NCI-H748 treated with DMSO at 0.1 percent for 48 hours (cell line): ENCODE measurements at regions not wholly inside any gene's neighbourhood (a gene's known extent, or its start where the extent isn't known, plus 50 kb on each side); places are given as distances from the start of the nearest gene placed in this dataset.
"Not testable (repeated sequence)": the region's sequence is repeated elsewhere in the genome, so short reads cannot be mapped to it uniquely, and the experiment has no call there.

Source experiments
- DNase-seq: peaks from one replicate; lab custom pipeline; 2025; lab: John Stamatoyannopoulos, UW

DNA sequence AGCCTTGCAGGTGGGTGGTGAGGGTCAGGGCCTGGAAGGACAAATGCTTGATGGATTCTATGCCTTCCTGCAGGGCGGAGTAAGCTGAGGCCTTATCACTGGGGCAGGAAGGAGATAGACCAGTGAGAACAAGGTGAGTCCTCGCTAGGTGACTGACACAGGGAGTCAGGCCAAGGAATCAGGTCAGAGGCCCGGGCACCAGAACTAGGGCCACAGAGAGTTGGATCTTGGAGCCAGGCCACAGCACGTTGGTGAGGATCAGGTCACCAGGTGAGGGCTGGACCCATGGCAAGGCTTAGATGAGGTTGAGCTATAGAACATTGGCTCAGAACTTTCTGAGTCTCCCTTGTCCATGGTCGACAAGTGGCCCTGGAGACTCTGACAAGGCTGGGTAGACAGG lies 328.2 kb downstream of the FOXO1 start:
- DNase-seq: no peak

- no peak for DNase-seq
Observed at GRCh38 chr13:40340368-40341095, 325.9 kb downstream of the FOXO1 start.

- no peak for DNase-seq
Observed at GRCh38 chr13:40341096-40341471, 325.4 kb downstream of the FOXO1 start.

DNA sequence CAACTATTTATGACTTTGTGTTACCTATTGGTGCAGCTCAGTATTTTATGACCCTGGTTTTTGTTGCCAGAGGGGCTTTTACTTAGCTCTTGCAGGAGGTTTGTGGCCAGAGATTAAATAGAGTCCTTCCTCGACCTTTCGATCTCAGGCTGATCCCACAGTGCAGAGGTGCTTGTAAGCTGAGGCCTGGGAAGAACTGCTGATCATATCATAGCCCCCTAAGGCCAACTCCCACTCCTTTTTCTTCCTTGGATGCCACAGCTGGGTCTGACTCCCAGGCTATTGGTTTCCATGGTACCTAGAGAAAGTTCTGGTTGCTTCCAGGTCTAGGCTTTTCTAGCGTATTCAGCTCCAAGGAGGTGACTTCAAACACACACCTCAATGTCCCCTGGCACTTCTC lies 324.9 kb downstream of the FOXO1 start:
- no peak for DNase-seq

DNA sequence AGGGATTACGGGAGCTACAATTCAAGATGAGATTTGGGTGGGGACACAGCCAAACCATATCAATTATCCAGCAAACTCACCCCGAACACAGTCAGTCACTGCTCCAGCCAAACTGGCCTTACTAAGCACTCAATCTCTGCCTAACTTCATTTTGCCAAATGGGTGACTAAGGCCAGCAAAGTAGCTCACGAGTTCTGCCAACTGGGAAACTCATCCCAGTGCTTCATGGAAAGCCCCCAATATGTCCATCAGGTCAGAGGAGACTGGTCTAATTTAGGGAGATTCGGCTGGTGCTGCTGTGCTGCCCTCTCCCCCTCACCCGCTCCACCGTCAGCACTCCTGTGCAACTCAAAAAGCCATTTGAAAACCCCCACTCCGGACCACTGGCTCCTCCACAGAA lies 324.0 kb downstream of the FOXO1 start:
- DNase-seq: no peak

- no peak for DNase-seq
Observed at GRCh38 chr13:40342901-40343300, 323.5 kb downstream of the FOXO1 start.

DNA sequence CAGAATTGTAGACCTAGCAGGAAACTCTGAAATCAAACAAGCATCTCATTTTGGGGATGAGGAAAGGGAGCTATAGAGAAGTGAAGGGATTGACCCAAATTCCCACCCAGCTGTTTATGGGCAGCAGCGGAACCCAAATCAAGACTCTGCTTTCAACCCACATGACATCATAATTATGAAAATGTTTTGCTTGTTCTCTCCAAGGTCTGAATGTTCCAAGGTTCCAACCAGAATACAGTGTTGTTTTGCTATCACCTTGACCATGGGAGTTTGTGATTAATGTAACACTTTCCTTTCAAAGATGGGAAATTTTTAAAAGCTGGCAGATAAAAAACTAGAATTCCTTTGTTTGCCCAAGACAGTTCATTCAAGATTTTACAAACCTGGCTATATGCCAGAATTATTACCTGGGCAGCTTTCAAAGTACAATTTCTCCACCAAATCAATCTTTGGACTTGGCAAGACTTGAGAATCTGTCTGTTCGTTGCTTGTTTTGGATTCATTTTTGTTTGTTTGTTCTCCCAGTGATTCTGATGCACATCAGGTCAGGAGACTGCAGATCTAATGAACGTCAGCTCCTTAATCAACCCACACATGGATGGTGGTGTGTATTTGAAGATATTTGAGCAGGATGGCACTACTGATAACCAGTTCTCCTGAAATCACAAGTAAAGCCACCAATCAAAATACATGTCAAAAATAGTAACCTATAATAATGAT lies 322.7 kb downstream of the FOXO1 start:
- DNase-seq: no peak

DNA sequence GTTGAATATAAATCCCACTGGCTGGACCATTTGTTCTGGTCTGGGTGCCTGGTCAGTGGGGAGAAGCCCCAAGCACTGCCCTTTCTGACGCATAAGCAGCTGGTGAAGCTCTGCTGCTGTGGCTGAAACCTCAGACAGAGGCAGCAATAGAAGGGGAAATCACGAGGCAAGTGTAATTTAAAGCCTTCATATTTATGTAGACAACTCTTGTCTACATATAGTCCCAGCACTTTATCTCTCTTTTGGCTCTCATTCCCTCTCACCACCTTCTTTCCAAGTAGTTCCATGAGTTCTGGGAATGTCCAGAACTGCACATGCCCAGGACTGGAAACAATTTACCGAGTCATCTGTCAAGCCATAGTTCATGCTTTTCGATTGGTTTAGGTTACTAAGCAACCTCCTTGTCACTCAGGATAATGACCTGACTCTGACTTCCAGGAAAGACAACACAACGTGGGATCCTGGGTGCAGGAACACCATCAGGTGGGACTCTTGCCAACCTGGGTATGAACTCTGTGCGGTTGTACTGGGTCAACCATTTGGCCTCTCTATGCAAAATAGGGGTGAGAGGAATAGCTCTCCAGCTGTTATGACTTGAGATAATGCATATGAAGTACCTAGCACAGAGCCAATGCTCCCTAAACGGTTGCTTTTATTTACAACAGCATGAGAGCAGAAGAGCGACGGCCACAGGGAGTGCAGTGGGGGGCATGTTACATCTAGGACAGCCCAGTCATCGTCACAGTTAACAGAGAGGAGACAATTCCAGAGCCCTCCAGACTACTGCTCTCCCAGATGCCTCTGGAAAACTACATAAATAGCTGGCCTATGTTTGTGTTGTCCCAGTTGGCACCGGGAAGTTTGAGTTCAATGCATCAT lies 321.9 kb downstream of the FOXO1 start:
- no peak for DNase-seq

DNA sequence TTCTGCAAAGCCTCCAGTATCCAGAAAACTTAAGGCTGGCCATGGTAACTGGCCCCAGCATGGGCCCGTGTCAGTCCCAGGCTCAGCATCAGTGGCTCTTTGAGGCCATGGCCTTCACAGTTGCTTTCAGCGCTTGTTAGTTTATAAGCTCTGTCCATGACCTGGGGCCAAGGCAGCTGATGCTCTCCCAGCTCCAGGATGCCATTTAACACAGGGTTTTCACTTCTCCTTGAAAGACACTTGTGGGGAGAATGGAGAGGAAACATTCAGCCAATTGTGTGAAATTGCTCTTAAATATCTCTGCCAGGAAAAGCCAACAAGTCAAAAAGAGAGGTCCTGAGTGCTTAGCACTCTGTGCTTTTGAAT lies 321.3 kb downstream of the FOXO1 start:
- DNase-seq: no peak

DNA sequence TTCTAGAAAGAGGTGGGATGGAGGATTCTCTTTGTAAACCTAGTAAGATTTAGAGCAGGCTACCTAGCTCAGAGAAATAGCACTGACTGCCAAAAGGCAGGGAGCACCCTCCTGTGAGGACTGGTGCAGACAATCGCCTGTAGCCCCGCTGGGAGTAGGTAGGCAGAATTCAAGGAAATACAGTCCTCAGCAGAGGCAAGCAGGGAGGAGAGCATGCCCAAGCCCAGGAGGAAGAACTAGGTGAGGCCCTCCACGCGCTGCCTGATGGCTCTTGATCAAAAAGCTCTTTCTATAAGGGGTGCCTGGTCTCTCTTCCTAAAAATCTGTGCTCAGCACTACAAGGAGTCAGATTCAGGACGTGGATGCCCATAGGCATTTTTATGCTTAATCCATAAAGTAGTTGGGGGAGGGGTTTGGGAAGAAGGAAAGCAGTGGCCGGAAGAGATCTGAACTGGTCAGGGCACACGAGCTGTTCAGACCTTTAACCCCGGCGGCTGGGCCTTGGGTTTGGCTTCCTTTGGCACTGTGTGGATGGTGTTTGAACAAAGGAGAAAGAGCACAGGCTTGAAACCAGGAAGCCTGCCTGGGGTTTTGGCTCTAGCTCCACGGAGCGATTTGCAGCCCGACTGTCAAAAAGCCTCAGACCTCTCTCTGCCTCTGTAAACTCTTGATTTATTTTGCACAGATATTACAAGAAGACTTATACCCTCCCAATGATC lies 320.6 kb downstream of the FOXO1 start:
- DNase-seq: no peak

GRCh38 chr13:40346592-40346991 lies 319.8 kb downstream of the FOXO1 start:
- no peak for DNase-seq

- no peak for DNase-seq
Observed at GRCh38 chr13:40348096-40348679, 318.3 kb downstream of the FOXO1 start.

DNA sequence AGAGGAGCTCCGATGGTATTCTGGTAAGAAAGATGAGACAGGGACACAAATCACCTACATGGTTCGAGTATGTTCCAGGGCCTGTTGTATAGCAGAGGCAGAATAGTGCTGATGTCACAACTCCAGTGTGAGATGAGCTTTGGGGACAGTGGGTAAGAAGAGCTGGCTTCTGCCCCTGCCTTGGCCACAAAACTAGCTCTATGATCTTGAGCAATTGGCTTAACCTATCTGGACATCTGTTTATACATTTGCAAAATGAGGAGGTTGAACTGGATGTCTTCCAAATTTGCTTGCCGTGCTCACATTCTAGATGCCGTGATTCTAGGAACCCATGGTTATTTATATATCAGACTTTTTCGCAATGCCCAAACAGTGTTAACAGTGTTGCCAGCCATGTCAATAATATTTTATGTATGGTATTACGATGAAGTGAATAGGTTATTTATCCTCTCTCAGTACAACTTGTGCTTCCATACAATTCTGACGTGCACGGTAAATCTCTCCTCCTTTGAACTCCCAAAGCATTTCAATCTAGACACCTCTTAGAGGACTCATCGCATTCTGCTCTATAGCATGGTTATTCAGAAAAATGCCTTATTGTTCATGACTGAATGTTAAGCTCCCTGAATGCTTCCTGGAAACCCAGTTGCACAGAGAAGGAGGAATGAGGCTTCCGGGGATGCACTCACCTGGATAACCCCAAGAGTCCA lies 316.0 kb downstream of the FOXO1 start:
- DNase-seq: no peak

- no peak for DNase-seq
Observed at GRCh38 chr13:40351537-40352379, 314.7 kb downstream of the FOXO1 start.

GRCh38 chr13:40352380-40352778 lies 314.1 kb downstream of the FOXO1 start:
- no peak for DNase-seq

DNA sequence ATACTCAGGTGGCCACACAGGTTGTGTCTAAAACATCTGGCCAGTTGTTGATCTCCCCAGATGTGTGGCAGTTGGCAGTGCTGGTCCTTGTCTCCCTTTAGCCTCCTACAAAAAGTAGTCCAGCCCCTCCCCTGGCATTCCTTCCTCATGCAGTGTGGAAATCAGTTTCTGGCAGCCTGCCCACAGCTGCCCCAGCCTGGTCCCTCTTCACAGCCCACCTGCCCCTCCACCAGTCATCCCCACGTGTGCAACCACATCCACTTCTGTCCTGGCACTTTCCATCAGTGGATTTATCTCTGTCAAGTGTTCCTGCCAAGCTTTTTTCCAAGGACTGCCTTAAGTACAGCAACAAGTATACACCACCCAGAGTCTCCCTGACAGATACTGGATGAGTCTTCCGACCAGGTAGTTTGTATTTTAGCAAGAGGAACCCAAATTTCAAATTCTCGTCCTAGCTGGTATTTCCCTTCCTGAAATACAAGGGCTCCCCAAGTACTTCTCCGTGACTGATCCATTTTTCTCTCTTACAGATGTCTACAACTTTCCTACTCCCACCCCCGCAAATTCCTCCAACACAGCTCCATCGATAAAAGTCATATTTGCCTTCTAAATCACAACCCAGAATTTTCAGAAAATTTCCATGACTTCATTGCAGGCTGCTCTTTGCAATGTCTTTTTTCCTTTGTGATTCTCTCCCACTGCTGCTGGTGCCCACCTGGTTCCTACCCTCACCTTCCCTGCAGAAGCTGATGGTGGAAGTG lies 313.5 kb downstream of the FOXO1 start:
- no peak for DNase-seq

GRCh38 chr13:40355126-40355724 lies 311.2 kb downstream of the FOXO1 start:
- DNase-seq: no peak

GRCh38 chr13:40356011-40356410 lies 310.4 kb downstream of the FOXO1 start:
- no peak for DNase-seq

DNA sequence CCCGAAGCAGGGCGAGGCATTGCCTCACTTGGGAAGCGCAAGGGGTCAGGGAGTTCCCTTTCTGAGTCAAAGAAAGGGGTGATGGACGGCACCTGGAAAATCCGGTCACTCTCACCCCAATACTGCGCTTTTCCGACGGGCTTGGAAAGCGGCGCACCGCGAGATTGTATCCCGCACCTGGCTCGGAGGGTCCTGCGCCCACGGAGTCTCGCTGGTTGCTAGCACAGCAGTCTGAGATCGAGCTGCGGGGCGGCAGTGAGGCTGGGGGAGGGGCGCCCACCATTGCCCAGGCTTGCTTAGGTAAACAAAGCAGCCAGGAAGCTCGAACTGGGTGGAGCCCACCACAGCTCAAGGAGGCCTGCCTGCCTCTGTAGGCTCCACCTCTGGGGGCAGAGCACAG lies 310.0 kb downstream of the FOXO1 start:
- not testable (repeated sequence) for DNase-seq
